Breast epithelium (tissue), 3 donors: ENCODE measurements at regions not wholly inside any gene's neighbourhood (a gene's known extent, or its start where the extent isn't known, plus 50 kb on each side); places are given as distances from the start of the nearest gene placed in this dataset.

ENCODE experiments used
- CTCF ChIP-seq, 3 donors: fragments of 450-650 bp; IDR thresholded peaks; one replicate each; pipeline ENCODE4 v1.5.1; 2016 to 2017; ENCODE audit warnings: antibody characterized with exemption in 3 of 3, mild to moderate bottlenecking in 3 of 3, moderate library complexity in 3 of 3
- POLR2A ChIP-seq: fragments of 450-650 bp; IDR thresholded peaks from one replicate; pipeline ENCODE4 v1.6.1; 2016; ENCODE audit warnings: antibody characterized with exemption, mild to moderate bottlenecking, moderate library complexity
- POLR2AphosphoS5 ChIP-seq, 3 donors: sonication (generic); formaldehyde crosslinking; IDR thresholded peaks; one replicate each; pipeline ENCODE4 v1.6.1; 2017; ENCODE audit warnings: antibody characterized with exemption in 3 of 3

GRCh38 chr13:66225072-66225471 lies 1005.1 kb downstream of the PCDH9 start:
- TF ChIP-seq POLR2A (no peak), CTCF (IDR thresholded peaks at IDR 0.05) (no peak), POLR2AphosphoS5 (IDR thresholded peaks at IDR 0.05) (no peak)
